ENCODE measurements at regions not wholly inside any gene's neighbourhood (a gene's known extent, or its start where the extent isn't known, plus 50 kb on each side); places are given as distances from the start of the nearest gene placed in this dataset.

- no peak for DNase-seq (ENCODE audit: low spot score)
Observed at GRCh38 chr16:51085271-51085670, 65.8 kb downstream of the SALL1 start.

- no peak for DNase-seq (ENCODE audit: low spot score)
Observed at GRCh38 chr16:51084074-51084928, 66.8 kb downstream of the SALL1 start.

GRCh38 chr16:51072591-51072990 lies 78.5 kb downstream of the SALL1 start:
- no peak for DNase-seq (ENCODE audit: low spot score)

- DNase-seq (ENCODE audit: low spot score) = no peak
Observed at GRCh38 chr16:51071326-51071725, 79.7 kb downstream of the SALL1 start.

GRCh38 chr16:51067352-51067751 lies 83.7 kb downstream of the SALL1 start:
- no peak for DNase-seq (ENCODE audit: low spot score)

- no peak for DNase-seq (ENCODE audit: low spot score)
Observed at GRCh38 chr16:51062039-51062438, 89.0 kb downstream of the SALL1 start.

GRCh38 chr16:51061328-51061727 lies 89.7 kb downstream of the SALL1 start:
- DNase-seq (ENCODE audit: low spot score) = no peak

- DNase-seq (ENCODE audit: low spot score) = no peak
Observed at GRCh38 chr16:51057969-51058337, 93.1 kb downstream of the SALL1 start.

- DNase-seq (ENCODE audit: low spot score) = no peak
Observed at GRCh38 chr16:51057102-51057793, 93.8 kb downstream of the SALL1 start.

GRCh38 chr16:51056331-51056730 lies 94.7 kb downstream of the SALL1 start:
- no peak for DNase-seq (ENCODE audit: low spot score)

- DNase-seq (ENCODE audit: low spot score) = no peak
Observed at GRCh38 chr16:51055434-51055833, 95.6 kb downstream of the SALL1 start.

GRCh38 chr16:51053775-51054174 lies 97.3 kb downstream of the SALL1 start:
- no peak for DNase-seq (ENCODE audit: low spot score)

- no peak for DNase-seq (ENCODE audit: low spot score)
Observed at GRCh38 chr16:51051671-51052070, 99.4 kb downstream of the SALL1 start.

- DNase-seq (ENCODE audit: low spot score) = no peak
Observed at GRCh38 chr16:51050377-51050706, 100.7 kb downstream of the SALL1 start.

- no peak for DNase-seq (ENCODE audit: low spot score)
Observed at GRCh38 chr16:51049678-51050376, 101.2 kb downstream of the SALL1 start.

GRCh38 chr16:51049276-51049675 lies 101.8 kb downstream of the SALL1 start:
- no peak for DNase-seq (ENCODE audit: low spot score)

- no peak for DNase-seq (ENCODE audit: low spot score)
Observed at GRCh38 chr16:51048544-51048943, 102.5 kb downstream of the SALL1 start.

- no peak for DNase-seq (ENCODE audit: low spot score)
Observed at GRCh38 chr16:51045794-51046193, 105.3 kb downstream of the SALL1 start.

GRCh38 chr16:51045186-51045585 lies 105.9 kb downstream of the SALL1 start:
- no peak for DNase-seq (ENCODE audit: low spot score)

- no peak for DNase-seq (ENCODE audit: low spot score)
Observed at GRCh38 chr16:51041546-51041945, 109.5 kb downstream of the SALL1 start.

- no peak for DNase-seq (ENCODE audit: low spot score)
Observed at GRCh38 chr16:51040637-51041036, 110.4 kb downstream of the SALL1 start.

GRCh38 chr16:51039638-51040331 lies 111.3 kb downstream of the SALL1 start:
- no peak for DNase-seq (ENCODE audit: low spot score)

All from CD4-positive, alpha-beta T cell treated with Interleukin-15 for 4 hours (primary cell).